ENCODE measurements at regions not wholly inside any gene's neighbourhood (a gene's known extent, or its start where the extent isn't known, plus 50 kb on each side); places are given as distances from the start of the nearest gene placed in this dataset.

DNA sequence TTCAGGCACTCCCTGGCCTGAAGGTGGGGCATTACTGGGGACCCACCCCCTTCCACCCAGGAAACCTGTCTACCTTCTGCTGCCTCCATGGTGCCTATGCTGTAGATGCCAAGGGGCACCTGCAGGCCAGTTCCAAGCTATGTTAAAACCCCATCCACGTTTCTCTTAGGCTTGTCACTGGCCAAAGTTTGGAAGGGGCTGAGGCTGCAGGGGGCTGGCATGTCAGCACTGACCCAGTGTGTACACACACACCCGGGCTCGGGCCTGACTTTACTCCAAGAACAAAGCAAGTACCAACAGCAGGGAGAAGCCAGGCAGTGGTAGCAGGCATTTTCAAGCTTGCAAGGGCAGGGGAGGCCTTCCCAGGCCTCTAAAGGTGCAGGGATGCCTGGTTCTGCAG lies 53.8 kb upstream of the PCDH15 start:
- Histone ChIP-seq H3F3A (ENCODE audit: low read length, unreplicated experiment) (no peaks in the 10 kb centered on the region), H3K4me2 (ENCODE audit: low read length) (no peak overlapping the region), H3K9me2 (replicated peaks; ENCODE audit: low read length) (no peaks in the 10 kb centered on the region), H3K27ac (ENCODE audit: low read length) (no peak overlapping the region), H3K4me1 (ENCODE audit: insufficient read depth, low read length) (0 out of 2 replicates have a peak, but pooled peaks cover 3% of the 10 kb centered on the region), H3K9me3 (ENCODE audit: low read length) (0 out of 2 replicates have a peak, but pooled peaks cover 5% of the 10 kb centered on the region), H3K36me3 (ENCODE audit: low read depth, low read length) (no peaks in the 10 kb centered on the region), H2AFZ (ENCODE audit: low read length) (no peak overlapping the region), H4K20me1 (ENCODE audit: low read length) (no peaks in the 10 kb centered on the region), H3K79me2 (ENCODE audit: low read length) (no peaks in the 10 kb centered on the region), H3K4me3 (ENCODE audit: low read length) (no peak overlapping the region), H3K27me3 (ENCODE audit: low read length) (no peaks in the 10 kb centered on the region), H3K9ac (ENCODE audit: low read length) (no peak overlapping the region)
- intact Hi-C loops (cut with micrococcal nuclease) = loop anchor here (10.0 kb wide), 1 partner anchor 180 kb away; no protein-coding TSS in a partner anchor
- CTCF ChIA-PET = interaction anchor here (0.6 kb wide), 1 partner anchor 207 kb away, joined by 3 read pairs; no protein-coding TSS in a partner anchor
- BruUV-seq (replicated peaks) = no TSS peak
- TF ChIP-seq, protein P1, sequence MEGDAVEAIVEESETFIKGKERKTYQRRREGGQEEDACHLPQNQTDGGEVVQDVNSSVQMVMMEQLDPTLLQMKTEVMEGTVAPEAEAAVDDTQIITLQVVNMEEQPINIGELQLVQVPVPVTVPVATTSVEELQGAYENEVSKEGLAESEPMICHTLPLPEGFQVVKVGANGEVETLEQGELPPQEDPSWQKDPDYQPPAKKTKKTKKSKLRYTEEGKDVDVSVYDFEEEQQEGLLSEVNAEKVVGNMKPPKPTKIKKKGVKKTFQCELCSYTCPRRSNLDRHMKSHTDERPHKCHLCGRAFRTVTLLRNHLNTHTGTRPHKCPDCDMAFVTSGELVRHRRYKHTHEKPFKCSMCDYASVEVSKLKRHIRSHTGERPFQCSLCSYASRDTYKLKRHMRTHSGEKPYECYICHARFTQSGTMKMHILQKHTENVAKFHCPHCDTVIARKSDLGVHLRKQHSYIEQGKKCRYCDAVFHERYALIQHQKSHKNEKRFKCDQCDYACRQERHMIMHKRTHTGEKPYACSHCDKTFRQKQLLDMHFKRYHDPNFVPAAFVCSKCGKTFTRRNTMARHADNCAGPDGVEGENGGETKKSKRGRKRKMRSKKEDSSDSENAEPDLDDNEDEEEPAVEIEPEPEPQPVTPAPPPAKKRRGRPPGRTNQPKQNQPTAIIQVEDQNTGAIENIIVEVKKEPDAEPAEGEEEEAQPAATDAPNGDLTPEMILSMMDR (conservative IDR thresholded peaks at IDR 0.05; ENCODE audit: low read depth, low read length) = no peak
- TF ChIP-seq EZH2phosphoT487 (IDR thresholded peaks at IDR 0.05; ENCODE audit: borderline replicate concordance, low read length) = no peak
- TF ChIP-seq EZH2 (IDR thresholded peaks at IDR 0.05; ENCODE audit: low read length, unreplicated experiment) = no peak
- POLR2A ChIA-PET (ENCODE audit: unreplicated experiment) = no interaction called here
- no peak for ATAC-seq
- no peak for DNase-seq

DNA sequence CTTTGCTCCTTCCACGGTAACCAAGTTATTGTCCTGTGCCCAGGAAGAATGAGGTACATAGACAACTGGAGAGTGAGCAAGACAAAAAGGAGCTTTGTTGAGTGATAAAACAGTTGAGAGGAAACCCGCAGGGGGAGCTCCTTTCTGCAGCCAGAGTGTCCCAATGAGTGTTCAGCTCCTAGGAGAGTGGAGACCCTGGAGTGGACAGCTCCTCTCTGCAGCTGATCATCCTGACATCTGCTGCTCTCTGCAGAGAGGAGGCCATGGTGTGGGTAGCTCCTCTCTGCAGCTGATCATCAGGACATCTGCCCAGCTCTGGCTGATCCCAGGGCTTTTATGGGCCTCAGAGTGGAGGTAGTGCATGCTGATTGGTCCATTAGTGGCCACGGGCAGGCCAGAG lies 53.4 kb upstream of the PCDH15 start:
- no peaks in the 10 kb centered on the region for H3F3A ChIP-seq (ENCODE audit: low read length, unreplicated experiment)
- intact Hi-C loops (cut with micrococcal nuclease) = loop anchor here (10.0 kb wide), 1 partner anchor 180 kb away; no protein-coding TSS in a partner anchor
- BruUV-seq (replicated peaks) = no TSS peak
- POLR2A ChIA-PET (ENCODE audit: unreplicated experiment) = no interaction called here
- H3K9me3 ChIP-seq (ENCODE audit: low read length) = 0 out of 2 replicates have a peak, but pooled peaks cover 5% of the 10 kb centered on the region
- no peaks in the 10 kb centered on the region for H3K27me3 ChIP-seq (ENCODE audit: low read length)
- no peak overlapping the region for H3K27ac ChIP-seq (ENCODE audit: low read length)
- DNase-seq (no peak), ATAC-seq (no peak)
- no peaks in the 10 kb centered on the region for H3K79me2 ChIP-seq (ENCODE audit: low read length)
- H3K9me2 ChIP-seq (replicated peaks; ENCODE audit: low read length) = no peaks in the 10 kb centered on the region
- H3K4me1 ChIP-seq (ENCODE audit: insufficient read depth, low read length) = 0 out of 2 replicates have a peak, but pooled peaks cover 3% of the 10 kb centered on the region
- H3K4me3 ChIP-seq (ENCODE audit: low read length) = no peak overlapping the region
- no peaks in the 10 kb centered on the region for H4K20me1 ChIP-seq (ENCODE audit: low read length)
- no peaks in the 10 kb centered on the region for H3K36me3 ChIP-seq (ENCODE audit: low read depth, low read length)
- H3K4me2 ChIP-seq (ENCODE audit: low read length) = no peak overlapping the region
- TF ChIP-seq, protein P1 (conservative IDR thresholded peaks at IDR 0.05; ENCODE audit: low read depth, low read length) = no peak
- TF ChIP-seq EZH2phosphoT487 (IDR thresholded peaks at IDR 0.05; ENCODE audit: borderline replicate concordance, low read length) (no peak), EZH2 (IDR thresholded peaks at IDR 0.05; ENCODE audit: low read length, unreplicated experiment) (no peak)
- no peak overlapping the region for H3K9ac ChIP-seq (ENCODE audit: low read length)
- no peak overlapping the region for H2AFZ ChIP-seq (ENCODE audit: low read length)
- CTCF ChIA-PET = no interaction called here

DNA sequence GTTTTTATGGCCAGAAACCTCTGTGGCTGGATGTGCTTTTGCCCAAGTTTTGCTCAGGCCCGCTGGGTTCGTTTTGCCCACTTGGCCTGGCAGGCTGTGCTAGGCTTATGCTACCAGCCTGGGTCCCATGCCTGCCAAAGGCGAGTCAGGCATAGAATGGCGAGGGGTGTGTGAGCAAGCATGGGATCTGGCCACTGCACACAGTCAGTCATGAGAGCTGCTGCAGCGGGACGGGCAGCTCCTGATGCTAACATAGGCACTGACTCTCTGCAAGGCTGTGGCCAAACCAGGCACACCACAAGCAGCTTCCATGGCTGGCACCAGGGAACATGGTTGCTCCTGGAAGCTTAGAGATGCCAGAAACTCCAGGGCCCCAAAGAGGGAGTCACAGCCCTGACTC lies 52.9 kb upstream of the PCDH15 start:
- H3K9me2 ChIP-seq (replicated peaks; ENCODE audit: low read length) = no peaks in the 10 kb centered on the region
- no peaks in the 10 kb centered on the region for H3K79me2 ChIP-seq (ENCODE audit: low read length)
- no peak overlapping the region for H3K9ac ChIP-seq (ENCODE audit: low read length)
- no peak overlapping the region for H3K4me2 ChIP-seq (ENCODE audit: low read length)
- TF ChIP-seq EZH2phosphoT487 (IDR thresholded peaks at IDR 0.05; ENCODE audit: borderline replicate concordance, low read length) = no peak
- TF ChIP-seq, protein P1 (conservative IDR thresholded peaks at IDR 0.05; ENCODE audit: low read depth, low read length) = no peak
- TF ChIP-seq EZH2 (IDR thresholded peaks at IDR 0.05; ENCODE audit: low read length, unreplicated experiment) = no peak
- H3K9me3 ChIP-seq (ENCODE audit: low read length) = 0 out of 2 replicates have a peak, but pooled peaks cover 5% of the 10 kb centered on the region
- no peaks in the 10 kb centered on the region for H3F3A ChIP-seq (ENCODE audit: low read length, unreplicated experiment)
- H3K4me1 ChIP-seq (ENCODE audit: insufficient read depth, low read length) = 0 out of 2 replicates have a peak, but pooled peaks cover 3% of the 10 kb centered on the region
- no TSS peak for BruUV-seq (replicated peaks)
- H3K27me3 ChIP-seq (ENCODE audit: low read length) = no peaks in the 10 kb centered on the region
- no peak for ATAC-seq
- H3K36me3 ChIP-seq (ENCODE audit: low read depth, low read length) = no peaks in the 10 kb centered on the region
- no peaks in the 10 kb centered on the region for H4K20me1 ChIP-seq (ENCODE audit: low read length)
- no peak overlapping the region for H2AFZ ChIP-seq (ENCODE audit: low read length)
- no peak overlapping the region for H3K27ac ChIP-seq (ENCODE audit: low read length)
- no peak overlapping the region for H3K4me3 ChIP-seq (ENCODE audit: low read length)
- no peak for DNase-seq
- intact Hi-C loops (cut with micrococcal nuclease) = loop anchor here (10.0 kb wide), 1 partner anchor 179 kb away; no protein-coding TSS in a partner anchor
- ChIA-PET POLR2A (ENCODE audit: unreplicated experiment) (no interaction called here), CTCF (no interaction called here)
